Testis (tissue), 2 donors: ENCODE measurements at regions not wholly inside any gene's neighbourhood (a gene's known extent, or its start where the extent isn't known, plus 50 kb on each side); places are given as distances from the start of the nearest gene placed in this dataset.

Experiments
- CTCF ChIP-seq, 3 experiments: fragments of 450-650 bp in 2 of 3; fragments of 200-600 bp in 1 of 3; sonication (generic) in 1 of 3; IDR thresholded peaks; one replicate each; pipeline ENCODE4 v1.5.1; 2016 to 2019; ENCODE audit warnings: antibody characterized with exemption in 3 of 3, mild to moderate bottlenecking in 2 of 3, moderate library complexity in 1 of 3
- POLR2A ChIP-seq: fragments of 450-650 bp; IDR thresholded peaks from one replicate; pipeline ENCODE4 v1.6.1; 2017; ENCODE audit warnings: antibody characterized with exemption, mild to moderate bottlenecking, moderate library complexity

- TF ChIP-seq POLR2A (no peak), CTCF (IDR thresholded peaks at IDR 0.05) (no peak)
Observed at GRCh38 chrX:46341767-46342322, 203.4 kb downstream of the ZNF674 start.
